ENCODE measurements at regions not wholly inside any gene's neighbourhood (a gene's known extent, or its start where the extent isn't known, plus 50 kb on each side); places are given as distances from the start of the nearest gene placed in this dataset.

GRCh38 chr15:57859130-57859685, 152.7 kb downstream of the POLR2M start:
- DNase-seq (no peak), ATAC-seq (no peak)
- no peak overlapping the region for H3K27ac ChIP-seq (ENCODE audit: low read length)
- 65% methylated on average over 2 of the region's 2 CpGs for WGBS (ENCODE audit: insufficient coverage)
- peaks cover 5% of the 10 kb centered on the region for H3K27me3 ChIP-seq (ENCODE audit: control insufficient read depth, insufficient read depth, low read length)
- no peak overlapping the region for H3K4me3 ChIP-seq (ENCODE audit: low read length)
- Mint-ChIP-seq H3K4me3 (no peak overlapping the region), H3K36me3 (no peaks in the 10 kb centered on the region), H3K27me3 (ENCODE audit: low read depth in 2 of 2) (peaks cover 29 to 78% of the 10 kb centered on the region in 2 donors), H3K4me1 (no peaks in the 10 kb centered on the region), H3K9me3 (no peaks in the 10 kb centered on the region), H3K27ac (no peak overlapping the region)
- H3K36me3 ChIP-seq (ENCODE audit: control insufficient read depth, insufficient read depth, low read length), result no peaks in the 10 kb centered on the region
- H3K4me1 ChIP-seq (ENCODE audit: control insufficient read depth, insufficient read depth, low read length), result no peaks in the 10 kb centered on the region
- H3K9me3 ChIP-seq (ENCODE audit: control insufficient read depth, insufficient read depth, low read length), result no peaks in the 10 kb centered on the region
- intact Hi-C loops (cut with micrococcal nuclease), result no loop called here
- no peak for TF ChIP-seq CTCF (IDR thresholded peaks at IDR 0.05)

- Mint-ChIP-seq H3K27me3 (ENCODE audit: low read depth in 2 of 2) (peaks cover 31 to 80% of the 10 kb centered on the region in 2 donors), H3K27ac (no peak overlapping the region), H3K4me3 (no peak overlapping the region), H3K4me1 (peaks cover 0 to 4% of the 10 kb centered on the region in 2 donors), H3K36me3 (no peaks in the 10 kb centered on the region), H3K9me3 (no peaks in the 10 kb centered on the region)
- ATAC-seq, result peak in 2 of 3 donors; percentile 47 to 52
- peaks cover 5% of the 10 kb centered on the region for H3K27me3 ChIP-seq (ENCODE audit: control insufficient read depth, insufficient read depth, low read length)
- H3K27ac ChIP-seq (ENCODE audit: low read length), result no peak overlapping the region
- H3K4me3 ChIP-seq (ENCODE audit: low read length), result no peak overlapping the region
- H3K36me3 ChIP-seq (ENCODE audit: control insufficient read depth, insufficient read depth, low read length), result no peaks in the 10 kb centered on the region
- H3K9me3 ChIP-seq (ENCODE audit: control insufficient read depth, insufficient read depth, low read length), result no peaks in the 10 kb centered on the region
- TF ChIP-seq CTCF (IDR thresholded peaks at IDR 0.05), result peak; percentile 96
- peak in 1 of 2 donors; percentile 75 for DNase-seq
- intact Hi-C loops (cut with micrococcal nuclease), result loop anchor here (10.0 kb wide), 1 partner anchor 296 kb away; no protein-coding TSS in a partner anchor
- WGBS (ENCODE audit: insufficient coverage), result 24% methylated on average over 4 of the region's 6 CpGs
- H3K4me1 ChIP-seq (ENCODE audit: control insufficient read depth, insufficient read depth, low read length), result no peaks in the 10 kb centered on the region
Measured at GRCh38 chr15:57861034-57861638, 154.6 kb downstream of the POLR2M start.

GRCh38 chr15:57861815-57862586, 155.5 kb downstream of the POLR2M start:
- H3K36me3 Mint-ChIP-seq, result no peaks in the 10 kb centered on the region
- ATAC-seq, result no peak
- Histone ChIP-seq H3K27me3 (ENCODE audit: control insufficient read depth, insufficient read depth, low read length) (peaks cover 6% of the 10 kb centered on the region), H3K36me3 (ENCODE audit: control insufficient read depth, insufficient read depth, low read length) (no peaks in the 10 kb centered on the region), H3K9me3 (ENCODE audit: control insufficient read depth, insufficient read depth, low read length) (no peaks in the 10 kb centered on the region), H3K4me3 (ENCODE audit: low read length) (no peak overlapping the region), H3K4me1 (ENCODE audit: control insufficient read depth, insufficient read depth, low read length) (no peaks in the 10 kb centered on the region), H3K27ac (ENCODE audit: low read length) (no peak overlapping the region)
- H3K27me3 Mint-ChIP-seq (ENCODE audit: low read depth in 2 of 2), result peaks cover 30 to 81% of the 10 kb centered on the region in 2 donors
- TF ChIP-seq CTCF (IDR thresholded peaks at IDR 0.05), result no peak
- intact Hi-C loops (cut with micrococcal nuclease), result loop anchor here (10.0 kb wide), 1 partner anchor 297 kb away; no protein-coding TSS in a partner anchor
- no peak for DNase-seq
- H3K27ac Mint-ChIP-seq, result no peak overlapping the region
- peaks cover 0 to 5% of the 10 kb centered on the region in 2 donors for H3K4me1 Mint-ChIP-seq
- no peaks in the 10 kb centered on the region for H3K9me3 Mint-ChIP-seq
- no peak overlapping the region for H3K4me3 Mint-ChIP-seq
- WGBS (ENCODE audit: insufficient coverage), result 50% methylated on average over 5 of the region's 6 CpGs
